ENCODE measurements at regions not wholly inside any gene's neighbourhood (a gene's known extent, or its start where the extent isn't known, plus 50 kb on each side); places are given as distances from the start of the nearest gene placed in this dataset.

GRCh38 chr5:149433524-149434131 lies 54.5 kb upstream of the IL17B start:
- no peaks in the 10 kb centered on the region for H3K27me3 ChIP-seq (ENCODE audit: control insufficient read depth in 2 of 2, insufficient read depth in 2 of 2, low read length in 2 of 2)
- no peak overlapping the region for H3K27ac ChIP-seq (ENCODE audit: insufficient read depth, low read depth, low read length)
- dilution Hi-C loops (cut with MboI; ENCODE audit: extremely low pct_ligation_motif_present, low sequenced_read_pairs) (no loop called here), intact Hi-C loops (cut with micrococcal nuclease) (loop anchor here (1.0 to 10.0 kb wide), 6 partner anchors 66 to 299 kb away; no protein-coding TSS in a partner anchor)
- H2AFZ ChIP-seq (ENCODE audit: low read depth, low read length), result no peak overlapping the region
- H3K4me1 ChIP-seq (ENCODE audit: control insufficient read depth, extremely low read depth, insufficient read depth, low read length), result peaks cover 11% of the 10 kb centered on the region
- H3K4me3 ChIP-seq (replicated peaks in 1 of 3; ENCODE audit: insufficient read depth in 1 of 3, low read depth in 1 of 3, low read length in 3 of 3), result no peak overlapping the region
- no peaks in the 10 kb centered on the region for H4K20me1 ChIP-seq (replicated peaks; ENCODE audit: control insufficient read depth, extremely low read depth, insufficient read depth, low read length)
- H3K9ac ChIP-seq (replicated peaks; ENCODE audit: extremely low read depth, insufficient read depth, low read length), result no peak overlapping the region
- no peak overlapping the region for H3K4me2 ChIP-seq (ENCODE audit: insufficient read depth, low read length)
- ChIA-PET POLR2A (no interaction called here), CTCF (interaction anchor here (0.7 to 5.8 kb wide), 16 partner anchors 11 to 168 kb away, joined by 3 to 79 read pairs (median 10); partner anchors contain the start of gene CSNK1A1)
- no peaks in the 10 kb centered on the region for H3K9me1 ChIP-seq (replicated peaks; ENCODE audit: control insufficient read depth, extremely low read depth, insufficient read depth, low read length)
- DNase-seq (ENCODE audit: low read depth, low spot score) (no peak), FAIRE-seq (no peak)
- BruUV-seq (replicated peaks), result no TSS peak
- no peak for TF ChIP-seq JUN (IDR thresholded peaks at IDR 0.05; ENCODE audit: borderline replicate concordance, insufficient read depth, insufficient read length, low read depth)
- TF ChIP-seq, protein P1, sequence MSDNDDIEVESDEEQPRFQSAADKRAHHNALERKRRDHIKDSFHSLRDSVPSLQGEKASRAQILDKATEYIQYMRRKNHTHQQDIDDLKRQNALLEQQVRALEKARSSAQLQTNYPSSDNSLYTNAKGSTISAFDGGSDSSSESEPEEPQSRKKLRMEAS (IDR thresholded peaks at IDR 0.05; ENCODE audit: insufficient read depth, insufficient read length), result no peak
- no peak for TF ChIP-seq FOS (IDR thresholded peaks at IDR 0.05; ENCODE audit: borderline replicate concordance, insufficient read depth, low read length)
- TF ChIP-seq EZH2 (IDR thresholded peaks at IDR 0.05; ENCODE audit: borderline replicate concordance, low read depth, low read length, severe bottlenecking), result no peak
- no peak for TF ChIP-seq MYC (IDR thresholded peaks at IDR 0.05; ENCODE audit: low read depth, low read length)
- no peak for TF ChIP-seq CTCF (IDR thresholded peaks at IDR 0.05; ENCODE audit: extremely low read depth in 1 of 2, insufficient read depth in 1 of 2, low read depth in 1 of 2, low read length in 2 of 2)
- TF ChIP-seq POLR2A (IDR thresholded peaks at IDR 0.05; ENCODE audit: low read depth, low read length), result no peak
- TF ChIP-seq POLR2AphosphoS5 (IDR thresholded peaks at IDR 0.05; ENCODE audit: insufficient read depth, low read depth, low read length), result no peak
- no peak for TF ChIP-seq GATA2 (IDR thresholded peaks at IDR 0.05; ENCODE audit: insufficient read depth, insufficient read length, low read depth, low read length)
- no peaks in the 10 kb centered on the region for H3K79me2 ChIP-seq (ENCODE audit: control insufficient read depth, insufficient read depth, low read length)
- no peaks in the 10 kb centered on the region for H3K36me3 ChIP-seq (ENCODE audit: control insufficient read depth in 2 of 2, extremely low read depth in 1 of 2, insufficient read depth in 2 of 2, low read length in 2 of 2)
- no peaks in the 10 kb centered on the region for H3K9me3 ChIP-seq (replicated peaks; ENCODE audit: control insufficient read depth, insufficient read depth, low read length)

Data from endothelial cell of umbilical vein (primary cell).